GM21526 (cell line): ENCODE measurements at regions not wholly inside any gene's neighbourhood (a gene's known extent, or its start where the extent isn't known, plus 50 kb on each side); places are given as distances from the start of the nearest gene placed in this dataset.

Experiments used
- ATAC-seq: cut with Tn5 transposase; IDR thresholded peaks from one replicate; pipeline ENCODE4 v1.9.1; 2021; ENCODE audit warnings: moderate library complexity; ENCODE audit not compliant: unreplicated experiment, low FRiP score

DNA sequence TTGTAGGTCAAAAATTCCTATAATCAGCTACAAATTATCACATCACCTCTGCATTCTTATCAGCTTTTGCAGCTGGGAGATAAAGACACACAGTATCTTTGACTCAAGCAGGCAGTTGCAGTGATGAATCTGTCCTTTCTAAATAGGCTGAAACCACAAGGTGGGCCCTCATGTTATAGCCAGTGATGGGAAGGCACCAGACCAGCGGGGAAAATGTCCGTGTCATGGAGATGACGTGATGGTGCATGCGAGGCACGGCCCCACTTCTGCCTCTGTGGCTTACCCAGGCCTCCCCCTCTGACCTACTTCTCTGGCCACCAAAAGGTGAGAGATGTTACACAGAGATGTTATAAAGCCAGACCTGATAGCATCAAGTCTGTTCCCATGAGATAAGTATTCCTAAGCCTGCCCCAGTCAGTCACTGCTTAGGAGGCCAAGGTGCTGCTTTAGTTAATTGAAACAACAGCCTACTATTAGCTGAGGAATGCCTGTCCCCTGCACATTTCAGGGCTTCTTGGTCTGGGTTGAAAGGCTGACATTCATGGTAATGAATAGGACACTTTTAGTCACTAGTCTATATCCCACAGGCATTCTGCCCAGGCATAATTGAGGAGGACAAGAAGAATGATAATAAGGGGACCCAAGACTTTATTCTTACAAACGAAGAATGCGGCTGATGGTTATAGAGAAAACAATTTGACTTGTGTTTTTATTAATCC is 327.9 kb downstream of the LPIN1 start:
- ATAC-seq, result no peak

DNA sequence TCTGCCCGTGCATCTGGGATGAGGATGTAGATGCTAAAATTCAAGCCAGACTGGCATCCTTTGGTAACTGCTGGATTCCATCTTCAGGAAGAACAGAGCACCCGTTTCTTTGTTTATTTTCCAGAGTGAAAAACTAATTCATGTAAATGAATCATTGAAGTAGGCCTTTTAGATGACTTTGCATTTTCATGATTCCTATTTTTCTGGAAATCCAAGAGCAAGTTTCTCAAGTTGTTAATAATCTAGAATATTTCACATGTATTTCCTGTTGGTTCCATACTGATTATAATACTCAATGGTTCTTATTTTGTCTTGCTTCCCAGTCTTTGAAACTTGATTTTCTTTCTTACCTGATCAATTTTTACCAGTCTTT is 328.4 kb downstream of the LPIN1 start:
- no peak for ATAC-seq

DNA sequence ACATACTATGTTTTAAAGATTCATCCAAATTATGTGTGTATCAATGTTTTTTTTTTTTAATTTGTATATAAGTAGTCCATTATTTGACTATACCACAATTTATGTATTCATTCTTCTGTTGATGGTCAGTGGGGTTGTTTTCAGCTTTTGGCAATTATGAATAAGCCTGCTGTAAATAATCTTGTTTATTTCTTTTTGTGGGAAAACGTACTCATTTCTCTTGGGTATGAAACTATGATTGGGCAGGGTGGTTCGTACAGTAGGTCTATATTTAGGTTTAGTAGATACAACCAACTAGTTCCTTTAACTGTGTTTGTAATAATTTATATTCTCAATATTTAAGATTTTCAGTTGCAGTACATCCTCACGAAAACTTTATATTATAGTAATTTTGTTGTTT is 329.2 kb downstream of the LPIN1 start:
- ATAC-seq, result no peak

DNA sequence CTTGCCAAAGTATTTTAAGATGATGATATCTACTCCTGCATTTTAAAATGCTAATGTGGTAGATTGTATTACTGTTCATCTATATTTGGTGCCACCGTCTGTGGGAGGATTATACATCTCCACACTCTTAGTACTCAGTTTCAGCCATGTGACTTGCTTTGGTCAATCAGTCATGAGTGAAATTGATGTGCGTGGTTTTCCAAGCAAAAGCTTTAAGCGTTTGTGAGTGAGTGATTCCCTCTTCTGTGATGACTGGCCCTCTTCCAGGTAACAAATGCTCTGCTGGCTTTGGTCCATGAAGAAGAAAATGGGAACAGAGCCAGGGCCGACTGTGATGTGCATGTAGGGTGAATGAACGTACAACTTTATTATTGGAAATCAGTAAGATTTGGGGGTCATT is 330.4 kb downstream of the LPIN1 start:
- no peak for ATAC-seq

DNA sequence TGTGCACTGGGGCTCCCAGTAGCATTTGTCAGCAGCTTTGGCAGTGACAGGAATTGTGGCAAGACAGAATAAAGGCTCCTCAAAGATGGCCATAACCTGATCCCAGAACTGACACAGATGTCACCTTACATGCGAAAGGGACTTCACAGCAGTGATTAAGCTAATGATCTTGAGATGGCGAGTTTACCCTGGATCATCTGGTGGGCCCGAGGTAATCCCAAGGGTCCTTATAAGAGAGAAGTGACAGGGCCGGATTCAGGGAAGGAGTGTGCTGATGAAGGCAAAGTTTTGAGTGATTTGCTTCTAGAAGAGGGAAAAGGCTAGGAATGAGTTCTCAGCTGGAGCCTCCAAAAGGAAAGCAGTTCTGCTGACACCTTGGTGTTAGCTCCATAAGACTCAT is 333.9 kb downstream of the LPIN1 start:
- no peak for ATAC-seq

DNA sequence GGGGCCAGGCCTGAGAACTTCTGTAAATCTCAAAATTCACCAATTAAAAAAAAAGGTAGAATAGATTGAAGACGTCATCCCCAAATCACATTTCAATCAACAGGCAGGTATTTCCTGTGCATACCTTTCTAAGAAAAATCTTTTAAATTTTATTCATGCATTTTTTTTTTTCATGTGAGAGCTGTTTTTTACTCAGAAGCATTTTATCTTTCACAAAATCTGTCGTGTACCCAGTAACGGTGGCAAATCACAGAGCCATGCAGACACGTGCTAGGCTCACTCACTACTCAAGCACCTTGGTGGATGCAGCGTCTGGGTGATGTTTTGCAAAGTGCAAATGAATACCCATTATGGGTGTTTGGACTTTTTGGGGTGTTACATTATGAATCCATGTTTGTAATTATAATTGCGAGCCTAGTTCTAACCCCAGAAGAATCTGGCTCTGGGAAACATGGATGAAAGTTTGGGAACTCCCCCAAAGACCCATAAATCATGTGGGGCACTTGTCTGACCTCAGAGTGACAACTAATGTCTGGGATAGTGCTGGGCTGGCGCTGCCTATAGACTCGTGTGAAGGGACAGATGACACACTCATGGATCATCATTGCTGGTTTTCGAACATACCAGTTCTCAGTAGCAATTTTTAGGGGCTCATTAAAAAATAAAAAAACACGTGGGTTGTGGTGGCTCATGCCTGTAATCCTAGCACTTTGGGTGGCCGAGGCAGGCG is 335.2 kb downstream of the LPIN1 start:
- no peak for ATAC-seq

DNA sequence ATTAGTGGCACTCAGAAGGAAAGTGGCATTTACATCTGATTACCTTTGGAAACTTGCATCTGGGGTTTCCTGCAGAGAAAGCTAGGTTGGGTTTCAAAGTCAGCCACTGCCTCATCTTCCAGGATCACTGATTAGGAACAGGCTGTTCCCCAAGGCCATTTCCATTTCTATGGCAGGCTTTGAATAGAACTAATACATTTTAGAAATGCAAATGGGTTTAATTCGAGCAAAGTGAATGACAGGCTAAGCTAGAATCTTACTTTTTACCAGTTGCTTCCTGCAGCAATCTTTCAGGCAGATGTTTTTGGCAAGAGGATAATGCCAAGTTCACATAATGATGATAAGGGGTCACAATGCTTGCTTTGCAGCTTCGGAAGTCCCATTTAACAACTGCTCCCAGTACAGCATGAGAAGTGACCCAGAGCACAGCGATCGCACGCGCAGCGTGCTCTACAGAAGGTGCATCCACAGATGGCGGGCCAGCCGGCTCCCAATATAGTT is 336.7 kb downstream of the LPIN1 start:
- no peak for ATAC-seq

DNA sequence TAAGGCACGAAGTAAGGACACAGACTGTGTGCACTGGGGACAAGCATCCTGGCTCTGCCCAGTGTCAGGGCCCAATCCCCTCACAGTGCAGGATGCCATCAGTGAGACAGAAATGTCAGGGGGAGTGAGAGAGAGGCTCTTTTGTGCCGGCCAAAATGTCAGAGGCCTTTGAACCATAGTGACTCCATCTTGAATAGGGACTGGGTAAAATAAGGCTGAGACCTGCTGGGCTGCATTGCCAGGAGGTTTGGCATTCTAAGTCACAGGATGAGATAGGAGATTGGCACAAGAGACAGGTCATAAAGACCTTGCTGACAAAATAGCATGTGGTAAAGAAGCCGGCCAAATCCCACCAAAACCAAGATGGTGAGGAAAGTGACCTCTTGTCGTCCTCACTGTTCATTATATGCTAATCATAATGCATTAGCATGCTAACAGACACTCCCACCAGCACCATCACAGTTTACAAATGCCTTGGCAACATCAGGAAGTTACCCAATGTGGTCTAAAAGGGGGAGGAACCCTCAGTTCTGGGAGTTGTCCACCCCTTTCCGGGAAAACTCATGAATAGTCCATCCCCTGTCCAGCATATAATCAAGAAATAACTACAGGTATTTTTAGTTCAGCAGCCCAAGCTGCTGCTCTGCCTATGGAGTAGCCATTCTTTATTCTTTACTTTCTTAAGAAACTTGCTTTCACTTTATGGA is 337.4 kb downstream of the LPIN1 start:
- no peak for ATAC-seq

DNA sequence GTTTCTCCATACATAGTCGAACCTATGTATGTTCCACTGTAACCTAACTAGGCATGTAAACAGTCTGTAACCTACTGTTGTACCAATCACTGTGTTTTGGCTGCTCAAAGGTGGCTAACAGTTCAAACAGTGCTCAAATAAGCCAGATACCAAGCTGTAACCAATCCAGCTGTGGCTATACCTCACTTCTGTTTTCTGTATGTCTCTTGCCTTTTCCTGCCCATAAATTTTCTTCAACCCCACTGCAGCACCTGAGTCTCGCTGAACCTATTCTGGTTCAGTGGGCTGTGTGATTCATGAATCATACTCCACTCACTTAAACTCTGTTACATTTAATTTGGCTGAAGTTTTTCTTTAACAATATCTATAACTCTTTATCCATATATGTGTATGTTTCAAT is 340.7 kb downstream of the LPIN1 start:
- no peak for ATAC-seq

DNA sequence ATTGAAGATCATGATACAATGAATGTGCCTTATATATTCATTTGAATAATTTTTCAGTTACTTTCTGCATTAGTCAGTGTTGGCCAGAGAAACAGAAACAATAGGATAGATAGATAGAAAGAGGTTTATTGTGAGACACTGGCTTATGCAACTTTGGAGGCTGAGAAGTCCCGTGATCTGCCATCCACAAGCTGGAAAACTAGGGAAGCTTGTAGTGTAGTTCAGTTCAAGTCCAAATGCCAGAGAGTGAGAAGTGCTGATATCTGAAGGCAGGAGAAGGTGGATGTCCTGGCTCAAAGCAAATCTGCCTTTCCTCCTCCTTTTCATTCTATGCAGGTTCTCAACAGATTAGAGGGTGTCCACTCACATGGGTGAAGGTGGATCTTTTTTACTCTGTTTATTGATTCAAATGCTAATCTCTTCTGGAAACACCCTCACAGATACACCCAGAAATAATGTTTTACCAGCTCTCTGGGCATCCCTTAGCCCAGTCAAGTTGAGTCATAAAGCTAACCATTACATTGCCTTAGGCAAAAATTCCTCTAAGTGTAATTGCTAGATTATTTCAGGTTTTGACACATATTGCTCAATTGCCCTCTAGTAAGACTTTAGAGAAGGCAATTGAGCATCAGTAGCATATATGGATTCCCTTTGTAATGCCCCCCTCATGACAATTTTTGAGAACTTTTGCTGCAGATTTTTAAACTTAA is 341.4 kb downstream of the LPIN1 start:
- ATAC-seq, result no peak

DNA sequence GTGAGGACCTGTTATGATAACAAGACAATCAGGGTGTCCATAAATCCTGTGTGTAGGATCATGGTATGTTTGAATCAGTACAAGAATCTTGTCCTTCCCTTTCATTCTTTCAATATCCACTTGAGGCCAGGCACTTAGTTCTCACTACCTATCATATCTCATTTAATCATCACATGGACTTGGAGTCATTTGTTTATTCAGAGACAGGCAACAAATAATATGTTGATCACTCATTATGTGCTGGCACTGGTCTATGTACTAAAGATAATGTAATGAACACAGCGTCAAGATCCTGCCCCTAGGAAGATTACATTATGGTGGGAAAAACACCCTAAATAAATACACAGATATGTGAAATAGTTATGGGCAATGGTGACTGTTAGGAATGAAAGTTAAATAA is 342.6 kb downstream of the LPIN1 start:
- ATAC-seq, result no peak

DNA sequence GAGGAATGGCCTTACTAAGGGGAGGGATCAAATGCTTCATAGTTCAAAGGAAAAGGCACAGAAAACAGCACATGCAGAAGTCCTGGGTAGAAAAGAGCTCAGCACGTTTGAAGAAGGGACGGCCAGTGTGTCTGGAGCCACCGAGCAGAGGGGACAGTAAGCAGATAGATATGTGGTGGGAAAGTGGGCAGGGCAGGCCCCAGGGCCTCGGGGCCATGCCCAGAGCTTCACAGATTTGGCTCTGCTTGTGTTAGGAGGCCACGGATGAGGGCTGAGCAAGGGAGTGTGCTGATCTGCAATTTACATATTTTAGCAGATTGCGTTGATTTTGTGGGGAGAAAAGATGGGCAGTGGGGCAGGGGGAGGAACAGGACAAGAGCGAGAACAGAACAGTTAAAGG is 343.1 kb downstream of the LPIN1 start:
- ATAC-seq, result no peak

DNA sequence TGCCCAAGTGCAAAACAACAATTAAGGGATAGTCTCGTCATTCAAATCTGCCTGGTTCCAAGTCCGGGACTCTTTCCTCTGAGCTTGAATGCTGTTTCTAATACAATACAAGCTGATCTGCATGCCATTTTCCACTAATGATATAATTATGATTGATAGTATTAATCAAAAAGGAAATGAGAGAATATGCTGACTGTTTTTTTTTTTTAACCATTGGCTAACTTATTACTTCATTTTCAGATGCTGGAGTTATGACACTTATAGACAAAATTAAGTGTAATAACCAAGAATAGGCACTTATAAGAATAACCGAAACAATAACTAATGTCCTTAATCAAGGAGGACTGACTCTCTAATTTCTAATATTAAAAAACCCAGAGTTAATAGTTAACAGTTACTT is 343.6 kb downstream of the LPIN1 start:
- no peak for ATAC-seq

DNA sequence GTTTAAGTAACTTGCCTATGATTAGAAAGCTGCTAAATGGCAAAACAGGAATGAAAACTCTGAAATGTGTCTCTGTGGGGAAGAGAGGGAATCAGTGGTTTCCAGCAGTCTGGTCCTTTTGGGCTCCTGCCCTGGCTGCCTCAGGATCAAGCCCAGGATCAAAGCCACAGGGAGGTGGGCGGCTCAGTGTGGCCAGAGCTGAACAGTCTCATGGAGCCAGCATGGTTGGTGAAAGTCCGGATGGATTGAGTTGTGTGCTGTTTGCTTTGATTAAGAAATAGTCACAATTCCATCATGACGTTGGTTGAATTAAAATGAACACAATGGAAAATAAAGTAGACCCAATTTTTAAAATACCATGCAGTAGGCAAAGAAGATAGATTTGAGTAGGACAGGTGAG is 344.2 kb downstream of the LPIN1 start:
- ATAC-seq, result no peak

DNA sequence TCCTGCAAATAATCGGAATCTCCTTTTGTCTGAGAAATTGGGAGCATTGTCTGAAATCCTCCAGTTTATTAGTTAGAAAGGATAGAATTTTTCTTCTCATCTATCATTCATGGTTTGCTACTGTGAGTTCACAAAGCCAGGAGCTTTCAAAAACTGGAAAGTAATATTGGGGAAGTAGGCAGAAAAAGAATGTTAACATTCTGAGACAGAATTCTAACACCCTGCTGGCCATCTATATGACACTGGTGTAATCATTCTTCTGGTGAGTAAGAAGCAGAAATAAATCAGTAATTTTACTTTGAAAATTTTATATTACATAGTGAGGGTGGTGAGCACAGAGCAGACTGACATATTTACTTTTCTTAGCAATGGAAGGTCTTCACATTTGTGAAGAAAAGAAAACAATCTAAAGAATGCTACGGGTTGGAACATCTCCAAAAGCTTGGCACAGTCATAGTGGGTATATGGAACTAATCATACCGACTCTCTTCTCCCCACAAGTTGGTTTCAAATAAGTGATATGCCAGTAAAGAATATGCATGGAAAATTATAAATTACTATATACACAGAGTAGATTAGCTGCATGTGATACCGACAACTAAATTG is 344.9 kb downstream of the LPIN1 start:
- no peak for ATAC-seq

DNA sequence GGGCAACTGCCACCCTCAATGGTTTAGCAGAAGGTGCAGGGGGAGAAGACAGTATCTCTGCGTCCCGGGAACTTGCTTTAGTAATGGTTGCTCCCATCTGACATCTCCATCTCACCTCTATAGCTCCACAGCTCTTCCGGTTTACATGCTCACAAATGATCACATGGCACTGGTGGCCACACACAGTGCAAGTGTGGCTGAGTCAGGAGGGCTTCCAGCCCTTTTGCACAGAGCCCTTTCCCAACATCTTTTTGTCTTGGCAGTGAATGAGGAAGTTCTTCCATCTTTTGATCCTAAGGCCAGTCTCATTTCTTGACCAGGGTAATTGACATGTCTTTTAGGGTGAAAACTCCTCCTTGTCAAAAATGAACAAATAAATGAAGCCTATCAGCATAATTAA is 347.7 kb downstream of the LPIN1 start:
- no peak for ATAC-seq

DNA sequence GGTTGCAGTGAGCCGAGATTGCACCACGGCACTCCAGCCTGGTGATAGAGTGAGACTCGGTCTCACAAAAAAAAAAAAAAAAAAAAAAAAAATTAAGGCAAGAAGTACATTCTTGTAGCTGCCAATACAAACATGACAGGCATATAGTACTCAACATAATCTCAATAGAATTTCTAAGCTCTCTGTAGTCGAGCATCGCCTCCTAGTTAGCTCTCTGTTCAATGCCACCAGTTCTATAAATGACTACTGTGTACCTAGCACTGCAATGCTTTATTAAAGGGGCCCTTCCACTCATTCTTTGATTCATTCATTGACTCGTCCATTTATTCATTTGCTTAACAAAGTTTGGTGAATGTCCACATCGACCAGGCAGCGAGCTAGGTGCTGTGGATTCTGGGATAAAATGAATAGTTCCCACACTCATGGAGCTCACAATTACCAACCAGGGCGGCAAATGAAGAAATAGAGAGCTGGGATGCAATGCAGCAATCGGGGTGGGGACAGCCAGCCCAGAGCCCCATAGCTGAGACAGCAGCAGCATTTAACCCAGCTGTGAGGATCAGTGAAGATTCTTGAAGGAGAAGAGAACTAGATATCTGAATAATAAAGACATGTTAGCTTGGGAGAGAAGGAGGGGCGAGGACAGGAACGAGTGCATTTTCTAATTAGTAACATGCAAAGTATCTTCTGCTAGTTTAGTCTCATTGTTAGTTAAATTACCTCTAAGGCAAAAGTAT is 349.8 kb downstream of the LPIN1 start:
- no peak for ATAC-seq

DNA sequence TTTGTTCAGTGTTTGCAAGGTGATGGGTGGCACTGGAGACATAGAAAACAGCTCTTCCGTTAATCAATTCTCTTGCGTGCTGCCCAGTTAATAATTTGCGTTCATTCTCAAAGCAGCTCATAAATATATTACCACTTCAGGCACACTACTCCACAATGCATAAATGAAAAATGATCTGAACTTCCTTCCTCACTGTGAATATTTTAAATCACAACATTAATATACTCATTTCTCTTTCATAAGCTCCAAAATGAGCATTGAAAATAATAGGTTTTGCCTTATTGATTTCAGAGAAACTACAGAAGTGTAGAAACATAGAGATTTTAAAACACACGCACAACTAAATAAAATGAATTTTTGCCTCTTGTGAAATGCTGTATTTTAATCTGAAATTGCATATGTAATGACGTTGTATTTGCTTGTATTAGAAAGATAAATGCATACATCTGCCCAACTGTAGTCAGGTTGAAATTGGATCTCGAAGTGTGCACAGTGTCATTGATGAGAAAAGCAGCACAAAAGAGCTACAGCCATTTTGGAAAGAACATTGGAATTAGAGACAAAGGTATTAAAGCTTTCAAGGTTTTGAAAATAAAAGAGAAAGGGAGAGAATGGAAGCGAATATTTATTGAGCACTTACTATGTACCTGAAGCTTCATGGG is 350.5 kb downstream of the LPIN1 start:
- ATAC-seq, result no peak

DNA sequence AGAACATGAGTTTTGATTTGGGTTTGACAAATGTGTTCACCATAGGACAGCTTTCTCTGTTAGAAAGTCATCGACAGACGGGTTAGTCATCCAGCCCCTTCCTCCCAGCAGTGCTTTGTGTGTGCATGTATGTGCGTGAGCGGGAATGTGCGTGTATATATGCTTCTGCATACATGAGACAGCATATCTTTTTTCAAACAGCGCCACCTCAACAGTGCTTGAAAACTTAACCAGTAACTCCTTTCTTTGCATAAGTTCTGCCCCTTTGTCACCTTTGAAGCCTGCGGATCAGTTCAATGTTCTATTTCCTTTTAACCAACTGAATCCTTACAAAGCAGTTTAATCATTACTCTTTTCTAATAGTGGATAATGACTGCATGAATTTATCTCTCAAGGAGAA is 351.4 kb downstream of the LPIN1 start:
- no peak for ATAC-seq
